Mesenchymal stem cell (in vitro differentiated cells and primary cell): ENCODE measurements at regions not wholly inside any gene's neighbourhood (a gene's known extent, or its start where the extent isn't known, plus 50 kb on each side); places are given as distances from the start of the nearest gene placed in this dataset.
"Not testable (repeated sequence)": the region's sequence is repeated elsewhere in the genome, so short reads cannot be mapped to it uniquely, and the experiment has no call there.

Source experiments
- DNase-seq: peaks from one replicate; pipeline ENCODE4 v3.0.0-alpha.2; 2013
- H2AFZ ChIP-seq: one replicate; pipeline ENCODE4 v1.6.1; 2013; ENCODE audit warnings: low read depth, mild to moderate bottlenecking, control low read depth, inconsistent platforms, low read length, moderate library complexity
- H2AK5ac ChIP-seq: 2 replicates; pipeline ENCODE4 v1.6.1; 2013; ENCODE audit warnings: low read length, moderate library complexity, mild to moderate bottlenecking, inconsistent platforms; ENCODE audit not compliant: severe bottlenecking
- H2BK120ac ChIP-seq: one replicate; pipeline ENCODE4 v1.6.1; 2013; ENCODE audit warnings: low read depth, mild to moderate bottlenecking, inconsistent platforms, low read length, moderate library complexity
- H2BK12ac ChIP-seq, 2 experiments: one replicate each; pipeline ENCODE4 v1.6.1; 2013; ENCODE audit warnings: inconsistent platforms in 2 of 2, low read length in 2 of 2, mild to moderate bottlenecking in 2 of 2, moderate library complexity in 2 of 2, control low read depth in 1 of 2
- H2BK15ac ChIP-seq: one replicate; pipeline ENCODE4 v1.6.1; 2013; ENCODE audit warnings: mild to moderate bottlenecking, low read depth, inconsistent platforms; ENCODE audit not compliant: poor library complexity, severe bottlenecking
- H2BK5ac ChIP-seq: 2 replicates; pipeline ENCODE4 v1.6.1; 2013; ENCODE audit warnings: low read depth, mild to moderate bottlenecking, low read length, control low read depth, inconsistent platforms; ENCODE audit not compliant: poor library complexity, severe bottlenecking
- H3K14ac ChIP-seq, 2 experiments: one replicate each; pipeline ENCODE4 v1.6.1; 2013; ENCODE audit warnings: inconsistent platforms in 2 of 2, low read length in 2 of 2, control low read depth in 1 of 2, mild to moderate bottlenecking in 1 of 2, moderate library complexity in 1 of 2
- H3K18ac ChIP-seq, 2 experiments: one replicate each; pipeline ENCODE4 v1.6.1; 2013; ENCODE audit warnings: inconsistent platforms in 2 of 2, low read length in 2 of 2, control low read depth in 1 of 2, low read depth in 1 of 2, mild to moderate bottlenecking in 1 of 2
- H3K23ac ChIP-seq, 2 experiments: one replicate each; pipeline ENCODE4 v1.6.1; 2013; ENCODE audit warnings: inconsistent platforms in 2 of 2, low read length in 2 of 2, mild to moderate bottlenecking in 2 of 2, moderate library complexity in 2 of 2, control low read depth in 1 of 2
- H3K27ac ChIP-seq: 2 replicates; pipeline ENCODE4 v1.5.1; 2013; ENCODE audit warnings: mild to moderate bottlenecking, moderate library complexity, low read length, control low read depth, inconsistent platforms; ENCODE audit not compliant: poor library complexity, severe bottlenecking
- H3K27me3 ChIP-seq, 2 experiments: 2 replicates each; pipeline versions ENCODE4 v1.6.1 to v1.7.0; 2013; ENCODE audit warnings: low read length in 2 of 2, mild to moderate bottlenecking in 2 of 2, moderate library complexity in 2 of 2, control low read depth in 1 of 2, inconsistent platforms in 1 of 2; ENCODE audit not compliant: control insufficient read depth in 1 of 2, insufficient read depth in 1 of 2
- H3K36me3 ChIP-seq, 2 experiments: 2 replicates each; pipeline versions ENCODE4 v1.6.1 to v1.7.0; 2013; ENCODE audit warnings: low read length in 2 of 2, control low read depth in 1 of 2, inconsistent platforms in 1 of 2, low read depth in 1 of 2, mild to moderate bottlenecking in 1 of 2; ENCODE audit not compliant: insufficient read depth in 2 of 2, control insufficient read depth in 1 of 2
- H3K4ac ChIP-seq, 2 experiments: one replicate each; pipeline ENCODE4 v1.6.1; 2013; ENCODE audit warnings: inconsistent platforms in 2 of 2, low read length in 2 of 2, mild to moderate bottlenecking in 2 of 2, moderate library complexity in 2 of 2, control low read depth in 1 of 2, low read depth in 1 of 2
- H3K4me1 ChIP-seq: 2 replicates; pipeline ENCODE4 v1.6.1; 2013; ENCODE audit warnings: low read depth, low read length, control low read depth; ENCODE audit not compliant: control insufficient read depth, insufficient read depth
- H3K4me2 ChIP-seq: 2 replicates; pipeline ENCODE4 v1.6.1; 2013; ENCODE audit warnings: low read length, mild to moderate bottlenecking, inconsistent platforms; ENCODE audit not compliant: poor library complexity, severe bottlenecking
- H3K4me3 ChIP-seq, 2 experiments: 2 replicates each; pipeline versions ENCODE4 v1.5.1 to v1.7.0; 2013; ENCODE audit warnings: low read length in 2 of 2, mild to moderate bottlenecking in 2 of 2, control low read depth in 1 of 2, low read depth in 1 of 2; ENCODE audit not compliant: insufficient read depth in 1 of 2
- H3K79me1 ChIP-seq: replicated peaks from 2 replicates; pipeline ENCODE4 v1.6.1; 2013; ENCODE audit warnings: mild to moderate bottlenecking, control low read depth, low read length, inconsistent platforms; ENCODE audit not compliant: poor library complexity, severe bottlenecking
- H3K9ac ChIP-seq: 2 replicates; pipeline ENCODE4 v1.7.0; 2013; ENCODE audit warnings: mild to moderate bottlenecking, low read length, moderate library complexity
- H3K9me3 ChIP-seq: 2 replicates; pipeline ENCODE4 v1.7.0; 2013; ENCODE audit warnings: mild to moderate bottlenecking, low read length; ENCODE audit not compliant: control insufficient read depth
- H4K8ac ChIP-seq: one replicate; pipeline ENCODE4 v1.6.1; 2013; ENCODE audit warnings: inconsistent platforms, mild to moderate bottlenecking, low read length, moderate library complexity
- H4K91ac ChIP-seq: one replicate; pipeline ENCODE4 v1.6.1; 2013; ENCODE audit warnings: mild to moderate bottlenecking, low read length, inconsistent platforms
- WGBS: methylation state at CpG from one replicate; pipeline ENCODE4 v1.1.7; 2013; ENCODE audit warnings: mixed read lengths; 5-methylcytosine and 5-hydroxymethylcytosine counted together

DNA sequence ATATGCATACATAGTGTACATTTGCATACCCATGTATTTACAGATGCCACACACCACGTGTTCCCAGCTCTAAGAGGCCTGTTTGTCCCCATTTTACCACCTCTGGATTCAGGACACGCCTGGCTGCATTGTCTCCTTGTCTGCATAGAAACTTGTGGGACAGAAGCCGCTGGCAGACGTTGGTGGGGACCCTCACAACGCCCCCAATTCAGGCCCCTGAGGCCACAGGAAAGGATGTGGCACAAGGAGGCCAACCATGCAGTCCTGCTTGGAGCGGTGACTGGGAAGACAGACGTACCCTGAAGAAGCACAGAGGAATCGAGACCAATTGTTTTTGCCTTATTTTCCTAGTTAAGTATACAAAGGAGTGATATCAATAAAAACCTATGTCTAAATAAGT is 96.1 kb downstream of the ANKRD10 start:
- no peak overlapping the region for H2AK5ac ChIP-seq
- no peak overlapping the region for H3K27ac ChIP-seq
- 64% methylated on average over 5 of the region's 8 CpGs for WGBS
- H3K36me3 ChIP-seq, result no peaks in the 10 kb centered on the region
- no peaks in the 10 kb centered on the region for H3K9me3 ChIP-seq
- no peaks in the 10 kb centered on the region for H3K79me1 ChIP-seq
- no peak overlapping the region for H3K14ac ChIP-seq
- H3K4ac ChIP-seq, result no peak overlapping the region
- no peak overlapping the region for H3K18ac ChIP-seq
- no peak overlapping the region for H2BK12ac ChIP-seq
- no peak overlapping the region for H2BK120ac ChIP-seq
- no peak overlapping the region for H2AFZ ChIP-seq
- no peak for DNase-seq
- H3K4me1 ChIP-seq, result no peaks in the 10 kb centered on the region
- H2BK5ac ChIP-seq, result no peak overlapping the region
- H3K4me2 ChIP-seq, result no peak overlapping the region
- no peak overlapping the region for H3K4me3 ChIP-seq
- H4K91ac ChIP-seq, result no peak overlapping the region
- no peak overlapping the region for H2BK15ac ChIP-seq
- no peak overlapping the region for H3K9ac ChIP-seq
- no peaks in the 10 kb centered on the region for H3K27me3 ChIP-seq
- H4K8ac ChIP-seq, result no peak overlapping the region
- H3K23ac ChIP-seq, result no peak overlapping the region

GRCh38 chr13:110819203-110820014 is 95.5 kb downstream of the ANKRD10 start:
- no peak overlapping the region for H3K27ac ChIP-seq
- H4K8ac ChIP-seq, result no peak overlapping the region
- H4K91ac ChIP-seq, result no peak overlapping the region
- H3K18ac ChIP-seq, result no peak overlapping the region
- DNase-seq, result peak; percentile 66
- no peaks in the 10 kb centered on the region for H3K4me1 ChIP-seq
- H3K14ac ChIP-seq, result no peak overlapping the region
- H3K9ac ChIP-seq, result peak overlapping the region; percentile 63
- H3K36me3 ChIP-seq, result no peaks in the 10 kb centered on the region
- no peak overlapping the region for H2BK5ac ChIP-seq
- H3K79me1 ChIP-seq, result no peaks in the 10 kb centered on the region
- no peak overlapping the region for H3K23ac ChIP-seq
- H2BK12ac ChIP-seq, result no peak overlapping the region
- H3K27me3 ChIP-seq, result no peaks in the 10 kb centered on the region
- H2AK5ac ChIP-seq, result no peak overlapping the region
- H2BK15ac ChIP-seq, result no peak overlapping the region
- H3K9me3 ChIP-seq, result no peaks in the 10 kb centered on the region
- no peak overlapping the region for H3K4me2 ChIP-seq
- no peak overlapping the region for H2BK120ac ChIP-seq
- H2AFZ ChIP-seq, result no peak overlapping the region
- 37% methylated on average over 15 of the region's 17 CpGs for WGBS
- H3K4me3 ChIP-seq, result peak overlapping the region in 1 of 2 experiments; percentile 54
- H3K4ac ChIP-seq, result no peak overlapping the region

- Histone ChIP-seq H2BK12ac (no peak overlapping the region), H3K9me3 (no peaks in the 10 kb centered on the region), H3K4ac (no peak overlapping the region), H2AK5ac (no peak overlapping the region), H3K18ac (no peak overlapping the region), H4K91ac (no peak overlapping the region), H2BK120ac (no peak overlapping the region), H3K4me1 (no peaks in the 10 kb centered on the region), H3K79me1 (no peaks in the 10 kb centered on the region), H4K8ac (no peak overlapping the region), H2AFZ (no peak overlapping the region), H3K4me3 (no peak overlapping the region), H2BK5ac (no peak overlapping the region), H3K23ac (no peak overlapping the region), H3K27ac (no peak overlapping the region), H3K14ac (no peak overlapping the region), H3K4me2 (no peak overlapping the region), H2BK15ac (no peak overlapping the region), H3K36me3 (no peaks in the 10 kb centered on the region), H3K27me3 (no peaks in the 10 kb centered on the region), H3K9ac (no peak overlapping the region)
- DNase-seq, result no peak
- 65% methylated on average over 8 of the region's 9 CpGs for WGBS
Measured at GRCh38 chr13:110820322-110820721, 94.5 kb downstream of the ANKRD10 start.

- WGBS, result 95% methylated on average over 25 of the region's 25 CpGs
- H4K8ac ChIP-seq, H3K4me3 ChIP-seq, H3K18ac ChIP-seq, H3K27me3 ChIP-seq, H3K4me1 ChIP-seq, H3K36me3 ChIP-seq, H2BK12ac ChIP-seq, DNase-seq, H3K14ac ChIP-seq, H2AK5ac ChIP-seq, H3K79me1 ChIP-seq, H3K4ac ChIP-seq, H4K91ac ChIP-seq, H3K9me3 ChIP-seq, H2BK120ac ChIP-seq, H2AFZ ChIP-seq, H3K9ac ChIP-seq, H3K4me2 ChIP-seq, H3K27ac ChIP-seq, H3K23ac ChIP-seq, H2BK15ac ChIP-seq, H2BK5ac ChIP-seq: not testable (repeated sequence)
Measured at GRCh38 chr13:110821837-110822668, 92.8 kb downstream of the ANKRD10 start.
